HG02588 (cell line): ENCODE measurements at regions not wholly inside any gene's neighbourhood (a gene's known extent, or its start where the extent isn't known, plus 50 kb on each side); places are given as distances from the start of the nearest gene placed in this dataset.

Experiments used
- ATAC-seq: cut with Tn5 transposase; IDR thresholded peaks from one replicate; pipeline ENCODE4 v1.9.1; 2021; ENCODE audit warnings: mild to moderate bottlenecking, moderate library complexity; ENCODE audit not compliant: unreplicated experiment

DNA sequence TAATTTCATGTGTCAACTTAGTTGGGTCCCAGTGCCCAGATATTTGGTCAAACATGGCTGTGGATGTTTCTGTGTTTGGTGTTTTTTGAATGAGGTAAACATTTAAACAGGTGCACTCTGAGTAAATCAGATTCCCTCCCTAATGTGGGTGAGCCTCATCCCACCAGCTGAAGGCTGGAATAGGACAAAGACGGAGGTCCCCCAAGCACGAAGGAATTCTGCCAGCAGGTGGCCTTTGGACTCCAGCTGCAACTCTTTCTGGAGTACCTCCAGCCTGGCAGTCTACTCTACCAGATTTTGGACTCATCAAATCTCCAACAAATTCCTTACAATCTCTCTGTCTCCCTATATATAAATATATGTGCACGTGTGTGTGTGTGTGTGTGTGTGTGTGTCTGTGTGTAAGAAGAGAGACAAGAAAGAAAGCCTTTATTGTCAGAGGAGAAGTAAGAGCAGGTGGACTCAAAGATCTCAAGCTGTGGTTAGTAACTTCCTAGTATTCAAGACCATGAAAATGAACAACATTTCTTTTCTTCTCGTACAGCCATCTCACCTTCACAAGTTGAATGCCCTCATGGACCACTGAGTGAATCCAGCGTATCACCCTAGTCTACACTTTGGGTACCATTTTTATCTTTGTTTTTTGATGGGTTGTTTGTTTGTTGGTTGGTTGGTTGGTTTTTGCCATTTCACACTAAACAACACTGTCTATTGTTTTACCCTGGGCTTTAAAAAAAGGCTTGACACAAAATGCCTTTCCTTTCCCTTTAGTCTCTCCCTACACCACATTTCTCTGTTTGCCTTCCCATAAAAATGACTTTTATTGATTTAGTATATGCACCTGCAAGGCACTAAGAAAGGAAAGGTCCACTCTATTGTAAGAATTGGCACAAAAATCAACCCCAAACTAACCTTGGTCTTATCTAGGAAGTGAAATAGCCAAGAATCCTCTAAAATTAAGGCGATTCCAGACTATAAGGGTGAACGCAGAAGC is 118.7 kb downstream of the TENT4A start:
- ATAC-seq: no peak

DNA sequence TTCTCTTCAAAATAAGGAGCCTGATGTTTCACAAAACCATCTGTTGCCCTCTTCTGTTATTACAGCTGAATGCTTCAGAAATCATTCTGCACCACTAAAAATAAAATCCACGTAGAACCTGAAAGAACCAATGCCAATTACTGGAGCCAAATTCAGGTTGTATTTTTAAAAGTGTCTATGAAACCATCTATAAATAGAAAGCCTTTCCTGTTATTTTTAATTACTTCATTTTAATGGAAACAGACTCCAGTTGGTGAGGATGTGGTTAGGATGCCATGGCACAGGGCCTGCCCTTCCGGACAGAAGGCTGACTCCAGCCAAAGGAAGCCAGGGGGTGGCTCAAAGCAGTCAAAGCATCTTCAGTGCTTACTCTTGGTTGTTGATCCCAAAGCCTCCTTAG is 119.8 kb downstream of the TENT4A start:
- no peak for ATAC-seq

DNA sequence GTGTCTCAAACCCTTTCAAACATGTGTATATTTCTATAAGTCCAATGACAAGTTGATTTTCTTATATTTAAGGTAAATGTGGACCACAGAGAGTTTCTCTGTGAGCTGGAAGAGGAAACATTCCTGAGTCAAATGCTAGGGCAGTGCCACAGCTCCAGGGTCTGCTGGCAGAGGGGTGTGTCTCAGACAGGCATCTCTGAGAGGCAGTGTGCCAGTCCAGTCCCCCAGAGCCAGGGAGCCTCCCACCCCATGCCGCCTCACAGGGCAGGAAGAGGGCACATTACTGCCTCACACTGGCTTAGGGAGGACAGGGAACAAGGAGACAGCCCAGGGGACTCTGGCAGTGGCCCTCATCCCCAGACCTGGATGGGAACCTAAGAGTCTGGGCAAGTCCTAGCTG is 120.2 kb downstream of the TENT4A start:
- ATAC-seq: no peak

DNA sequence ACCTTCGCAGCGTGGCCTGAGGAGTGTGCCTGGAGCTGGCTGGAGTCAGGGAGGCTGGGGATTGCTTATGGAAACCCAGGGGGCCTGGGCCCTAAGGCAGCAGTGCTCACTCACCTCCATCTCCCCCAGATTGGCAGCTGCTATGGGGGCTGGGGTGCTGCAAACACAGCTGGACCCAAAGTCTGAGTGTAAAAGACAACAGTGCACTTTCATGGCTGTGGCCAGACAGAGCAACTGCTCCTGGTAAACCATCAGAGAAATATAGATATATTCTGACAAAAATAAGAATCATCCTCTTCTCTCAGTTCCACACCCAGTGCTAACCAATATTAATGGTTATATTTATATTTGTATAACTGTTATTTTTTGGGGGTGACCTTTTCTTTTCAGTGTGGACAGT is 123.9 kb downstream of the TENT4A start:
- ATAC-seq: no peak

DNA sequence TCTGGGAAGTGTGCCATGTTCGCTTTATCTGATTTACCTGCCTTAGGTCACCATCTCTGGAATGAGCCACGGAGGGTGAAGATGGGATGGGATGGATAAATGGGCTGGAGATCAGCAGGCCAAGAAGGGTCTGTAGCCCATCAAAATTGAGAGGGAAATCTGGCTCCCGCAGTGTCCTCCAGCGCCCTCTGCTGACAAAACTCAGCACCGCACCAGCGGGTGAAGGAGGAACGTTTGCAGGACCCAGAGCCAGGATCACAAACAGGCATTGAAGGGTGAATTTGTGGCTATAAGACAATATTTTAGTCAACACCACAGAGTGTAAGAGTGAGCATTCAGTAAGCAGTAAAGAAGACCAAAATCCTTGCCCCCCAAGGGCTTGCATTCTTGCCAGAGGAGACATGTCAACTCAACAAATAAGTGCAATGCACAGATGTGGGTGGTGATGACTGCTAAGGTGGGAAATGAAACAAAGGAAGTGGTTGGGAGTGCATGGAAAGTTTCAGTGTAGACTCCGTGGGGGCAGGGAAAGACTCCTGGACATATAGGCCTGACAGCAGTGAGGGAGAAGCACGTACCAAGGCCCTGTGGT is 124.4 kb downstream of the TENT4A start:
- no peak for ATAC-seq

DNA sequence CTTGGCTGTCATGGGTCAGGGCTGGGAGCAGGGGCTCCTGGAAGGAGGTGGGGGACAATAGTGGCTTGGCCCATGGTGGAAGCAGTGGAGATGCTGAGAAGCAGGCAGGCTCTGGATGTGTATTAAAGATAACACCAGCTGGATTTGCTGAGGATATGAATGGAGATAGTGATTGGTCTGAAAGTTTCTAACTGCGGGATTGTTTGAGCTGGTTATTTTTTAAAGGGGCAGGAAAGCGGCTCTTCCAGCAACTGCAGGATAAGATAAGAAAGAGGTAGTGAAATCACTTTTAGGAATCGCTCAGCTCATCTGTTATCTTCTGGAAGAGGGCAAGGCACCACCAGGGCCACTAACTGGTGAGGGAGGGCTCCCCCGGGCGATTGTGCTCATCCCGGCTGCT is 125.5 kb downstream of the TENT4A start:
- no peak for ATAC-seq

DNA sequence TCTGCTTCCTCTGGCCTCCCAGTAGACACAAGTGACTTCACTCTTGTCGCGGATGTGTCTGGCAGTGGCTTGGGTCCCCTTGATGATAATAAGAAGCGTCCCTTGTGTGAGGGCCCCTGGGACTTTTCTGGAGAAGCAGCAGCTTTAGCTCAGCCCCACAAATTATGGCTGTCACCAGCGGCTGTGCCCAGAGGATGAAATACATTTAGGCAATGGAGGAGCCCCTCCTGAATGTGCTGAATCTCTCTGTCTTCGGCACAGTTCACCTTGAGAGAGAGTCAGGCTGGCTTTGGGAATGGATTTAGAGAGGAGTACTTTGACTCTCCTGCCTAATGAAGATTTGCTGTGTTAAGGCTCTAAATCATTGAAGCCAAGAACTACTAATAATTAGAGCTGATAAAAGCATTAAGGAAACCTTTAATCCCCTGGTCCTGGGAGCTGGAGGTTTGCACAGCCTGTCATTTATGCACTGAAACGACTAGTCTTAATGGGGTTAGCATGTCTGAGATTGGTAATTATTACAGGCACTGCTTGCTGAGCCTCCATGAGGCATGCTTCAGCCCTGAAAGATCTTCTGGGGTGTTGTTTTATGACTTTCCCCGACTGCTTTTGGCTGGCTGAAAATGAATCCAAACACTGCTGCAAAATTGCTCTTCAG is 127.0 kb downstream of the TENT4A start:
- ATAC-seq: no peak

DNA sequence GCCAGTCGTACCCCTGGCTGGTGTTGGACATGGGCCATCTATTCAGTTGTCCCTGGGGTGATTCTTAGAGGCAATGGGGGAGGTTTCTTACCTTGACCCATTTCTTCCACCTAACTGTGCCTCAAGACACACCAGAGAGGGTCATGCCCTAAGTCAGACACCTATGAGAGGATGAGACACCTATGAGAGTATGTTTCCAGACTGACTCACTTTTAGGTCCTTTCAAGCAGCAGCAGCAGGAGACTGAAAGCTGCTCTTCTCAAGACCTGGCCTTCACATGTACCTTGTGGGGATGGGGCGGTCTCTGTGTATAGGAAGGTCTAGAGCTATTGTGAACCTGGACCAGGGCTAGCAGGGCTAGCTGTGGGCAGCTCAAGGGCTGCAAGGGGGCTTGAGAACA is 130.1 kb downstream of the TENT4A start:
- ATAC-seq: no peak

DNA sequence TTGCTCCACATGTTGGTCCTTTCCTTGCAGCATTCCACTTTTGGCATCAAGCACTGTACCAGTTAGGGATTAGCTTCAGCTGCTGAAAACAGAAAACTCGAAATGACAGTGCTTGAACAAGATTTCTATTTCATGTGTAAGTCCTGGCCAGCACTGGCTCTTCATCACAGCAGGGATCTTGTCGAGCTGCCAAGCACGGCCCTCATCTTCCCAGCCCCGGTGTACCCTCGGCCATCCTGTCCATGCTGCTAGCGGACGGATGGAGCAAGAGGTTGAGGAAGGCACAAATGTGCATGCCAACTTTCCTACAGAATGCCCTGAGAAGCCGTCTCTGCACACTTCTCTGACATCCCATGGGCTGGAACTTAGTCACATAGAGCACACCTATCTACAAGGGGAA is 130.6 kb downstream of the TENT4A start:
- no peak for ATAC-seq

DNA sequence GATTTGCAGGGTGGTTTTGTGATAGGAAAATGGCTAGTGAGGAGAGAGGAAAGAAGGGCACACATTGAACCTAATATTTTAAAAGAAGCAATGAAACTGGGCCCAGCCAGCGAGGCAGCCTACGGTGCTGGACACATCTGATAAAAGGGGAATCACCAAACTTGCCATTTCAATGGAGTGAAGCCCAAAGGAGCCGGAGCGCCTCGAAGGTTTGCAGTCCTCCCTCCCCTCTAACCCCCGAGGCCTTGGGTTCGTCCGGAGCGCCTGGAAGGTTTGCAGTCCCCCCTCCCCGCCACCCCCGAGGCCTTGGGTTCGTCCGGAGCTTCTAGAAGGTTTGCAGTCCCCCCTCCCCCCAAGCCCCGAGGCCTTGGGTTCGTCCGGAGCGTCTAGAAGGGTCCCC is 132.6 kb downstream of the TENT4A start:
- no peak for ATAC-seq

DNA sequence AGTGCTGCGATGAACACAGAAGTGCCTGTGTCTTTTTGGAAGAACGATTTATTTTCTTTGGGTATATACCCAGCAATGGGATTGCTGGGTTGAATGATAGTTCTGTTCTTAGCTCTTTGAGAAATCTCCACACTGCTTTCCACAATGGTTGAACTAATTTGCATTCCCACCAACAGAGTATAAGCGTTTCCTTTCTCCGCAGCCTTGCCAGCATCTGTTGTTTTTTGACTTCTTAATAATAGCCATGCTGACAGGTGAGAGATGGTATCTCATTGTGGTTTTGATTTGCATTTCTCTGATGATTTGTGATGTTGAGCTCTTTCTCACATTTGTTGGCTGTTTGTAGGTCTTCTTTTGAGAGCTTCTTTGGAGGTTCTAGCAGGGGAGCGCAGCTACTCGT is 134.6 kb downstream of the TENT4A start:
- ATAC-seq: no peak

DNA sequence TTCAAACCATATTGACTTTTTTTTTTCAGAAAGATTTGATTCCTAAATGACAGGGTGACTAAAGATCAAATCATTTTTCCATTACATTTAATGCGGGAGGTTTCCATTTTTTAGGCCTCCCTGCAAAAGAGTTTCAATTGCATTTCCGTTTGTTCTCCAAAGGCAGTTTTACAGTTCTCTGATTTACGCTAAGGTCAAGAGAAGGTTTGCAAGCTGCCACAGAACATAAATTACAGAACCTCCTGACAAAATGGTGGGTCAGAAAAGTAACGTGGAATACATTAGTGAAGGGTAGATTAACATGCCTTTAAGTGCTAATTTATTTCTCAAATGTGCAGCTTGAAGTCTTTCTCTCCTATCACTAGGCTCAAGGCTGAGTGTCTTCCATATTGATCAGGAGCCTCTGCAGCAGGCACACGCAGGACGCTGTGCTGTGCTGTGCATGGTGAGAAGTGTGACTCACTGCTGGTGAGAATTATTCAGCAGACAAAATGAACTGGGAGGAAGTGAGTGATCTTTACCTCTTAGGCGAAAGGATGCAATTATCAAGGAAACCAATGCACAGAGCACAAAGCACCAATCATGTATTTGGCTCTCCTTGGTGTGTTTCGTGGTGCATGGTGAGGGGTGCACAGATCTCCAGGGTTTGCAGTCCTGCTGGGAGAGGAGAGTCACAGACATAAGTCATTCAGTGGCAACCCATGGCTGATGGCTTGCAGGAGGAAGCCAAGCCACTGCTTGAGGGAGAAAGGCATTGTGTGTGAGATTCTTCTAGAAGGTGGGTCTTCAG is 136.3 kb downstream of the TENT4A start:
- no peak for ATAC-seq

DNA sequence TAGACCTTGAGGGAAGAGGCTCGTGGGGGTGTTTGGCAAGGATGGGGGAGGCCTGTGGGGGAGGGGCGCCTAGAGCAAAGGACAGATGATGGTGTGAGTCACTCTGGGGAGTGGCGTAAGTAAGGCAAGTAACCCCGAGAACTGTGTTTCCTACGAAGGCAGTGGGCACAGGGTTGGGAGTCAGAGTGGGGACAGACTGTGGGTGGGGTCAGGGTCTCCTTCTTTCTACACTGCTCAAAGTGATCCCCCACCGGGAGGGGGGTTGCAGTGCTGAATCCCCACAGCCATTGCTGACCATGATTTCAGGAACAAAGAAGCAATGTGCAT is 136.8 kb downstream of the TENT4A start:
- ATAC-seq: no peak

DNA sequence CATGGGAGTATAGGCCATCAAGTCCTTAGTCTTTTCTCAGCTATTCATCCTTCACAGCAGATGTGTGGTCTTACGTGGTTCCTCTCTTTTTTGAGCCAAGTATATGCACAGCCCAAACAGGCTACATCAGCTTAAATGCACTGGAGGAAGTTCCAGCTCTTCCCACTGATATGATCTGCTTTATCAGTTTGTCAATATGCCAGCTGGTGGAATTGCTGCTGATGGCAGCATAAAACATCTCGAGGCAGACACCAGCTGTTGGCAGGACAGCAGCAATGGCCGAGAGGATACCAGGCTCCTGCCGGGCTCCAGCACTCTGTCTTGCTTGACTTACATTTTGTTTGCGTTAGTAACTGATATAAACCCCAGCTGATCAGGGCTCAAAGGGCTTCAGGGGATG is 143.4 kb downstream of the TENT4A start:
- ATAC-seq: no peak

DNA sequence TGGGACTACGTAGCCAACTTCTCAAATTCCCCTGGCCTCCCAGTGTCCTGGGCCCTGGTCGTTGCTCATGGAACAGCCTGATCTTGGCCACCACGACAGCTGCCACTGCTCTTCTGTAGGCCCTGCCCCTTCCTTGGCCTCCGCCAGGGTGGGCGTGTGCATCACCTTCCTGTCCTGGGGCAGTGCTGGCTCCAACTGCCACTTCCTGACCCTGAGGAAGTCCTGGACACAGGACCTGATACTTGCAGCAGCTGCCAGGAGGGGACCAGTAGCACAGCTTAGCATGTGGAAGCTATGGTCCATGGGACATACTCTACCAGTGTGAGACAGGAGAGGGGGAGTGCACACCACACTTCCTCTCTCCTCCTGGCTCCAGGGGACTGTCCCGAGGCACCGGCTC is 145.2 kb downstream of the TENT4A start:
- no peak for ATAC-seq

DNA sequence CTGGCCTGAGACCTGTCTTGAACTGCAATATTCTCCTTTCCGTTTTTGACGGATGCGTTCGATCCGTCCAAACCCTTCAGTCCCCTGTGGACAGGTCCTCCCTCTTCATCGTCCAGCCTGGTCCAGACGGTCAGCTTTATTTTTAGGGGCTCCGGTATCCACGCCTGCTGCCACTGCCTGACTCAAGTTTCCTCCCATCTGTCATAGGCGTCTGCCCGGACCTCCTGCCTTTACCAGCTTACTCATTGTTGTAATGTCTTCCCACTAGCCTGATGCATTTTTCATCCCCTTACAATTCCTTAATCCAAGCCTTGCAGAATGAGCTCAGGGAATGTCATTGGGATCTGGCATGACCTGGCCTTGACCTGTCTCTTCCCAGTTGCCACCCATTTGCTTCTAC is 145.8 kb downstream of the TENT4A start:
- no peak for ATAC-seq

DNA sequence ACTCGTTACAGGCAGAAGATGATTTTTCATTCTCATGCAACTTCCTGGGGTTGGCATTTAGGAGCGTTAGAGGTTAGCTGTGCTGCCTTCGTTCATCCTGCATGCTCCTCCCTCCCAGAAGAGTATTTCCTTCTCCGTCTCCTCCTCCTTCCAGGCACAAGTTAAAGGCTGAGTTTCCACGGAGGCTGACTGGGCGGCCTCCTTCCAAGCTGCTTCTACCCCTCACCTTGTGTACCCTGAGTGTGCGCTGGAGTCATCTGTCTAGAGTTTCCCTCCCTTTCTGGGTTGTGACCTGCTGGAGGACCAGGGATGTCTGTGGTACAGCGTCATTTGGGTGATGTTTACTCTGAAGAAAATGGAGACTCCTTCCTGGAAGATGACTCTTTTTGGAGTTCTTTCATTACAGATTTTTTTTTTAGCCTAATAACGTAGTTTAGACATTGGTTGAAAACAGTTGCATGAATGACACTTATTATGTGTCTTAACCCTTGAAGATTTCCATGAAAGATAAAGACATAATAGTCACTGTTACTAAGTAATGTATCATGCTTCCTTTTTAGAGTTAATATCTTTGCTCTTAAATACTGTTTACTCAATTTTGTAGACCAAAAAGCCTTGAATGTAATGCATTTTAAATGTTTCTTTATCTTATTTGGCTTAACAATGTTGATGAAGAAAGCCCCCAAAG is 146.9 kb downstream of the TENT4A start:
- ATAC-seq: no peak

DNA sequence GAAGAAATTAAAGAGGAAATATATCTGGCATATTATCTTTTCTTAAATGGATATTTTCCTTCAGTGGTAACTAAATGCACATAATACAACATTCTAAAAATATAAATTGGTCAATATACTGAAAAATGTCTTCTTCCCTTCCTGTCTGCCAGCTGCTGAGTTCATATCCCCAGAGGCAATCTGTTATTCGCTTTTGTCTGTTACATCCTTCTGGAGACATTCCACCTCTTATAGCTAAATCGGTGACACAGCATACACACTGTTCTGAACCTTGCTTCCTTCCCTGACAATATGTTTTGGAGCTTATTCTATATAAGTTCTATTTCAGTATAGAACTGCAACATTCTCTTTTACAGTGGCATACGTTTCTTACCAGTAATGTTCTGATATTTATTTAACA is 147.8 kb downstream of the TENT4A start:
- ATAC-seq: no peak

DNA sequence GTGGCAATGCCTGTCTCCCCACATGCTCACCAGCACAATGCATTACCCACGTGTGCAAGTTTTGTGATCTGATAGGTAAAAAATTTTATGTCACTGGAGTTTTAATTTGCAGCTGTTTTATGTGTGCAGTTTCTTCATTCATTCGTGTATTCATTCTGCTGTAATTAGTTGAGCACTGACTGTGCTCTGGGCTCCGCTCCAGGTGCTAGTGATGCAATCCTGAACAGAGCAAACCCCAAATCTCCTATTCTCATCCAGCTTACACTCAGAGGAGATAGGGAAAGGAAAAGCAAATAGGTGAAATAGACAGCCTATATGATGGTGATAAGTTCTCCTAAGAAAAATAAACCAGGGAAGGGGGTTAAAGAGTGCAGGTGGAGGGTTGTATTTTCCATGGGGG is 148.4 kb downstream of the TENT4A start:
- ATAC-seq: no peak

DNA sequence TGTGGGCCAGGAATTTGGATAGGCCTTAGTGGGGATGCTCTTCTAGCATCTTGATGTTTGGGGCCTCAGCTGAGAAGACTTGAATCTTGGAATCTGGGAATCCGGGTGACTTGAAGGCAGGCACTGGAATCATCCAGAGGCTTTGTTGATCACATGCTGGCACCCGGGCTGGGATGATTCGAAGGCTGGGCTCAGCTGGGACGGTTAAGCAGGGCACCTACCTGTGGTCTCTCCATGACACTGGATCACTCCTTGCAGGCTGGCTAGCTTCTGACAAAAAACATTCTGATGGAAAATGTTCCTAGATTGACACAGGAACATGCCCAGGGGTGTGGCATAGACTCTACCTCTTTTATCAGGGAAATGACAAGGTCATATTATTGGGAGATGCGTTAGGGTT is 149.1 kb downstream of the TENT4A start:
- ATAC-seq: no peak

DNA sequence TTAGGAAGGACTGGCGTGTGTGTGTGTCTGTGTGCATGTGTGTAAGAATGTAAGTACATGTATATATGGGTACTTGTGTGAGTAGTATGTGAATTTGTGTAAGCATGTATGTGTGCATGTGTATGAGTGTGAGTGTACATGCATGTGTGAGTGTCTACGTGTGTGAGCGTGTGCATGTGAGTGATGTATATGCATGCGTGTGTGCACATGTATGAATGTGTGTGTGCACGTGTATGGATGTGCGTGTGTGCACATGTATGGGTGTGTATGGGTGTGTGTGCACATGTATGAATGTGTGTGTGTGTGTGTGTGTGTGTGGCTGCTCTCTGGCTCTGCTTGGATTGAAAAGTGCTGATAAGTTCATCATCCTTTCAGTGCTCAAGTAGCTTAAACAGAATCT is 154.5 kb downstream of the TENT4A start:
- no peak for ATAC-seq
